BLaER1 (cell line): ENCODE measurements at regions not wholly inside any gene's neighbourhood (a gene's known extent, or its start where the extent isn't known, plus 50 kb on each side); places are given as distances from the start of the nearest gene placed in this dataset.

Experiments used
- H3K27ac ChIP-seq: shearing (Covaris generic); formaldehyde crosslinking; 2 replicates; pipeline ENCODE4 v1.8.1; 2022
- H3K27me3 ChIP-seq: shearing (Covaris generic); formaldehyde crosslinking; 2 replicates; pipeline ENCODE4 v1.8.1; 2022
- H3K36me3 ChIP-seq: shearing (Covaris generic); formaldehyde crosslinking; 2 replicates; pipeline ENCODE4 v1.8.1; 2022
- H3K4me1 ChIP-seq: shearing (Covaris generic); formaldehyde crosslinking; 2 replicates; pipeline ENCODE4 v1.8.1; 2022
- H3K4me2 ChIP-seq: shearing (Covaris generic); formaldehyde crosslinking; 2 replicates; pipeline ENCODE4 v1.8.1; 2022
- H3K4me3 ChIP-seq: shearing (Covaris generic); formaldehyde crosslinking; 2 replicates; pipeline ENCODE4 v1.8.1; 2022
- H3K9ac ChIP-seq: shearing (Covaris generic); formaldehyde crosslinking; 2 replicates; pipeline ENCODE4 v1.8.1; 2022
- H3K9me3 ChIP-seq: shearing (Covaris generic); formaldehyde crosslinking; 2 replicates; pipeline ENCODE4 v1.8.1; 2022
- H4K20me1 ChIP-seq: shearing (Covaris generic); formaldehyde crosslinking; 2 replicates; pipeline ENCODE4 v1.8.1; 2022
- Cebpa-rat ChIP-seq: shearing (Covaris generic); IDR thresholded peaks from 2 replicates; pipeline ENCODE4 v1.8.1; 2022

- H3K27ac ChIP-seq, result no peak overlapping the region
- TF ChIP-seq Cebpa-rat, result no peak
- no peak overlapping the region for H3K4me2 ChIP-seq
- H3K4me3 ChIP-seq, result no peak overlapping the region
- no peaks in the 10 kb centered on the region for H3K36me3 ChIP-seq
- H3K9me3 ChIP-seq, result no peaks in the 10 kb centered on the region
- H3K27me3 ChIP-seq, result no peaks in the 10 kb centered on the region
- H4K20me1 ChIP-seq, result no peaks in the 10 kb centered on the region
- H3K9ac ChIP-seq, result no peak overlapping the region
- H3K4me1 ChIP-seq, result no peaks in the 10 kb centered on the region
Observed at GRCh38 chr5:87887247-87887646, 381.4 kb downstream of the TMEM161B start.

DNA sequence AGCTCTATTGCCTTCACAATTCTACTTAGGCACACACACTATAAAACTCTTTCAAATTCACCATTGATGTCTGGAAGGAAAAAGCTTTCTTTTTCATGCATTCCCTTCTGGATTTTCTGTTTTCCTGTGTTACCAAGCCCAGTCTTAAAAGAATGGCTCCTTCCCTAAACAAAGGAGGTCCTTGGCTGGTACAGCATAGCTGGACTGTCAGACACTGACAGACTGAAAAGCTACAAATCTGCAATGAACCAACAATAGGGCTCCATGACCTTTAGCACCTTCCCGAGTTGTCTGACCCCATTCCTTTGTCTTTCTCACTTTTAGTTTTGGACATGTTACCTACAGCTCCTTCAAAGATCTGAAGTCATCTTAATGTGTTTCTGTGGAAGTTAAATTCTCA is 382.5 kb downstream of the TMEM161B start:
- Histone ChIP-seq H3K4me2 (no peak overlapping the region), H3K27ac (no peak overlapping the region), H3K9ac (no peak overlapping the region), H3K36me3 (no peaks in the 10 kb centered on the region), H3K4me3 (no peak overlapping the region), H3K27me3 (no peaks in the 10 kb centered on the region), H3K9me3 (no peaks in the 10 kb centered on the region), H4K20me1 (no peaks in the 10 kb centered on the region), H3K4me1 (no peaks in the 10 kb centered on the region)
- TF ChIP-seq Cebpa-rat, result no peak

DNA sequence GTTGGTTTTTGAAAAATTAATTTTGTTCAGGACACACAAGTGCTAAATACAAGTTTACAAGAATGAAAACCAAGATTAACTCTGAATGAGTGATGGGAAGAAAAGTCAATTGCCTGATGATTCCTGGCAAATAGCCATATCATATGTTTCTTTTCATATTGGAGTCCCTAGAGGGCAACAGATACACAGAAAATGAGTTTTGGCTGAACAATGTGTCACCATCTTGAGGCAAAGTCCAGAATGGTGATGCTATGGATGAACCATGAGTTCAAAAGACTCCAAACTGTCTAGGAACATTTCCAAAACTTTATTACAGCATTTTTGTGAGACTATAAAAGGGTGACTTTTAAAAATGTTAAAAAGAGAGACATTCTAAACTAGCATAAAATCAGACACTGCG is 382.9 kb downstream of the TMEM161B start:
- no peaks in the 10 kb centered on the region for H3K4me1 ChIP-seq
- no peak overlapping the region for H3K4me3 ChIP-seq
- no peaks in the 10 kb centered on the region for H3K9me3 ChIP-seq
- H3K4me2 ChIP-seq, result no peak overlapping the region
- TF ChIP-seq Cebpa-rat, result no peak
- no peak overlapping the region for H3K9ac ChIP-seq
- H3K27ac ChIP-seq, result no peak overlapping the region
- no peaks in the 10 kb centered on the region for H3K36me3 ChIP-seq
- no peaks in the 10 kb centered on the region for H4K20me1 ChIP-seq
- H3K27me3 ChIP-seq, result no peaks in the 10 kb centered on the region

- no peak overlapping the region for H3K4me2 ChIP-seq
- H3K4me1 ChIP-seq, result no peaks in the 10 kb centered on the region
- H3K27ac ChIP-seq, result no peak overlapping the region
- H4K20me1 ChIP-seq, result no peaks in the 10 kb centered on the region
- no peaks in the 10 kb centered on the region for H3K36me3 ChIP-seq
- no peak overlapping the region for H3K9ac ChIP-seq
- H3K27me3 ChIP-seq, result no peaks in the 10 kb centered on the region
- no peak overlapping the region for H3K4me3 ChIP-seq
- no peak for TF ChIP-seq Cebpa-rat
- H3K9me3 ChIP-seq, result no peaks in the 10 kb centered on the region
Observed at GRCh38 chr5:87877495-87877894, 391.1 kb downstream of the TMEM161B start.

DNA sequence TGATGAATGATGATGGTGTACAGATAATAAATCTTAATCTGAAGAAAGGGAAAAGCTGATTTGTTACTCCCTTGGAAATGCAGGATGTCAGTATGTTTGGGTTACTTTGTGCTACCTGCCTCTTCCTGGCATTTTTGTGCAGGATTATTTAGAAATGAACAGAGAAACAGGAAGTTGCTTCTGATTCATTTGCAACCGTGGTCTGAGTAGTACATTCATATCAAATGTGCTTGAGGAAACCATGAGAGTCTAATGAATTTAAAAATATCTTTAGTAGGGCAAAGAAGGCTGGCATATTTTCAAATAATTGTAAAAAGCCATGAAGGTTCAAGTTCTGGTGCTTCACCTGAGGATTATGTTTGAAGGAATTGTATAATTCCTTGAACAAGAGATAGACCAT is 391.6 kb downstream of the TMEM161B start:
- Histone ChIP-seq H3K4me3 (no peak overlapping the region), H3K9me3 (no peaks in the 10 kb centered on the region), H3K4me1 (no peaks in the 10 kb centered on the region), H3K9ac (no peak overlapping the region), H3K36me3 (no peaks in the 10 kb centered on the region), H3K27ac (no peak overlapping the region), H4K20me1 (no peaks in the 10 kb centered on the region), H3K4me2 (no peak overlapping the region), H3K27me3 (no peaks in the 10 kb centered on the region)
- no peak for TF ChIP-seq Cebpa-rat

DNA sequence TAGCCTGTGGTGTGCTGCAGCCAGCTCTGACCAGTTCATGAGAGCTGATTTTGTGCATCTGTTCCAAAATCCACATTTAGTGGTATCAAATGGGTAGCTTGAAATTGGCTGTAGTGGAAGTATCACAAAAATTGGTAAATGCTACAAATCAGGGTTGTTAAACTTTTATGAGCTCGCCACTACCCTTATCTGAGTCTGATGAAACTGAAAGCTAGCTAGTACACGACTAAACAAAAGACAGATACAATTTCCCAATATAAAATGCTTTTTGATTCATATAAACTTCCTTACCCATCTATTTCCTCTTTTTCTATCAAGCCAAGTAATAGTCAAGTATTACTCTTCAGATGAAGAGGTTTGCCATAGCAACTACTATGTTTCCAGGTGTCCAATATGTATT is 392.0 kb downstream of the TMEM161B start:
- no peak overlapping the region for H3K4me2 ChIP-seq
- no peak overlapping the region for H3K9ac ChIP-seq
- H4K20me1 ChIP-seq, result no peaks in the 10 kb centered on the region
- no peak overlapping the region for H3K4me3 ChIP-seq
- no peak overlapping the region for H3K27ac ChIP-seq
- no peaks in the 10 kb centered on the region for H3K4me1 ChIP-seq
- no peaks in the 10 kb centered on the region for H3K36me3 ChIP-seq
- TF ChIP-seq Cebpa-rat, result no peak
- H3K9me3 ChIP-seq, result no peaks in the 10 kb centered on the region
- no peaks in the 10 kb centered on the region for H3K27me3 ChIP-seq

DNA sequence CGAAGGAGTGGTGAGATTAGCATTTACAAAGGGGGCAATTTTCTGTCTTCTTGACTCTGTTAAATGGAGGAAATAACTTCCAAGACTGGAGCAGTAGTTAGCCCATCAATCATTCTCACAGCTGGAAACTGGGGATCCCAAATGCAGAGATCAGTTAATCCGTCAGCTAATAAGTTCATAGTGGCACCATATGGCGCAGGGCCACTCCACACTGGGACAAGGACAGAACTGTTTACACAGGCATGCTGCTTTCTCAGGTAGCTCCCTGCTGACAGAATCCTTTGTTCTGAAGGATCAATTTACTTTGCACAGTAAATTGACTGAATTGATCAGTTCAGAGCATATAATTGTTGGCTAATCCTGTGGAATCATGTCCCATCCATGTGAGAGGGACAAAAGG is 395.7 kb downstream of the TMEM161B start:
- H3K36me3 ChIP-seq, result no peaks in the 10 kb centered on the region
- no peak overlapping the region for H3K4me3 ChIP-seq
- H4K20me1 ChIP-seq, result no peaks in the 10 kb centered on the region

GRCh38 chr5:87868792-87869191 is 399.9 kb downstream of the TMEM161B start:
- TF ChIP-seq Cebpa-rat, result no peak

More for the DNA sequence above, 395.7 kb downstream of the TMEM161B start:
- TF ChIP-seq Cebpa-rat, result no peak
- no peaks in the 10 kb centered on the region for H3K27me3 ChIP-seq
- H3K4me2 ChIP-seq, result no peak overlapping the region
- no peak overlapping the region for H3K9ac ChIP-seq
- no peaks in the 10 kb centered on the region for H3K4me1 ChIP-seq
- H3K9me3 ChIP-seq, result no peaks in the 10 kb centered on the region
- H3K27ac ChIP-seq, result no peak overlapping the region

DNA sequence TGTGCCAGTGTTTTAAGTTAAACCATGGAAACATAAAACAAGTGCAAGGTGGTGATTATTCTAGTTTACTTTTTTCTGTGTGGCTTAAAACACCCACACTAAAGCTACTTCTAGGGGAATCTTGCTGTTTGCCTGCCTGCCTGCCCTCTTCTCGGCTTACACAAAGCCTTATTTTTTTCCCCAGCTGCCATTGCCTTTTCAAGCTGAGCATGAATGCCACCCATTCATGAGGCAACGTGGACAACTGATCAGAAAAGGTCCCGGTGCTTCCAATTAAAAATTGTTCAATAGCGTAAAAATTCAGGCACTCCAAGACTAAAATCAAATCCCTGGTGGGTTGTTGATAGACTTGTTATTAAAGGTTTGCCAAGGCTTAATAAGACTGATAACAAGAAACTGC is 401.4 kb downstream of the TMEM161B start:
- no peaks in the 10 kb centered on the region for H4K20me1 ChIP-seq
- no peak overlapping the region for H3K9ac ChIP-seq
- H3K27ac ChIP-seq, result no peak overlapping the region
- H3K9me3 ChIP-seq, result no peaks in the 10 kb centered on the region
- H3K4me1 ChIP-seq, result no peaks in the 10 kb centered on the region
- no peaks in the 10 kb centered on the region for H3K36me3 ChIP-seq
- no peak overlapping the region for H3K4me2 ChIP-seq
- no peaks in the 10 kb centered on the region for H3K27me3 ChIP-seq
- H3K4me3 ChIP-seq, result no peak overlapping the region
- TF ChIP-seq Cebpa-rat, result no peak

More at GRCh38 chr5:87868792-87869191, 399.9 kb downstream of the TMEM161B start:
- Histone ChIP-seq H3K4me1 (no peaks in the 10 kb centered on the region), H4K20me1 (no peaks in the 10 kb centered on the region), H3K27ac (no peak overlapping the region), H3K27me3 (no peaks in the 10 kb centered on the region), H3K36me3 (no peaks in the 10 kb centered on the region), H3K9me3 (no peaks in the 10 kb centered on the region), H3K4me2 (no peak overlapping the region), H3K9ac (no peak overlapping the region), H3K4me3 (no peak overlapping the region)

- H3K9me3 ChIP-seq, result no peaks in the 10 kb centered on the region
- H3K4me1 ChIP-seq, result no peaks in the 10 kb centered on the region
- H3K4me3 ChIP-seq, result no peak overlapping the region
- H3K9ac ChIP-seq, result no peak overlapping the region
- no peak for TF ChIP-seq Cebpa-rat
- no peak overlapping the region for H3K27ac ChIP-seq
- H3K36me3 ChIP-seq, result no peaks in the 10 kb centered on the region
- H4K20me1 ChIP-seq, result no peaks in the 10 kb centered on the region
- no peak overlapping the region for H3K4me2 ChIP-seq
- no peaks in the 10 kb centered on the region for H3K27me3 ChIP-seq
Observed at GRCh38 chr5:87853541-87853940, 415.1 kb downstream of the TMEM161B start.

DNA sequence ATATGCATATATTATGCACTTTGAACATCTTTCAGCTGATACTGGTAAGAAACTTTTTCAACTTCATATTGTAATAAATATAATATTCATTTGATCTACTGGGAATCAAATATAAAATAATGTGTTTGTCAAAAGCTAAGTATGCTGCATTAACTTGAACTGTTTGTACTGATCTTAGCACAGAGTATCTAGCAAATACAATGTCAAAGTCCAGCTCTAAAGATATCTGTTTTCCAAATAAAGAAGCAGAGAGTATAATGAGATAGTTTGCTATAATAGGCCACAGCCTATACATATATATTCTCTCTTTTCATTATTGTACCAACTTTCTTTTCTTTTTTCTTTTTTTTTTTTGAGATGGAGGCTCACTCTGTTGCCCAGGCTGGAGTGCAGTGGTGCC is 417.0 kb downstream of the TMEM161B start:
- H3K36me3 ChIP-seq, result no peaks in the 10 kb centered on the region
- H3K9me3 ChIP-seq, result no peaks in the 10 kb centered on the region
- H4K20me1 ChIP-seq, result no peaks in the 10 kb centered on the region
- H3K27me3 ChIP-seq, result no peaks in the 10 kb centered on the region
- no peak overlapping the region for H3K4me2 ChIP-seq
- no peak overlapping the region for H3K9ac ChIP-seq
- no peak overlapping the region for H3K4me3 ChIP-seq
- H3K27ac ChIP-seq, result no peak overlapping the region
- H3K4me1 ChIP-seq, result no peaks in the 10 kb centered on the region
- no peak for TF ChIP-seq Cebpa-rat
